Liver (tissue), 8 donors: ENCODE measurements at regions not wholly inside any gene's neighbourhood (a gene's known extent, or its start where the extent isn't known, plus 50 kb on each side); places are given as distances from the start of the nearest gene placed in this dataset.

ENCODE experiments used
- DNase-seq: peaks from one replicate; pipeline ENCODE4 v3.0.0-alpha.2; 2017; ENCODE audit warnings: low spot score
- H3K27ac ChIP-seq, 2 donors: one replicate each; pipeline ENCODE4 v1.7.0; 2013; ENCODE audit warnings: inconsistent platforms in 2 of 2, low read length in 2 of 2, control low read depth in 1 of 2, low read depth in 1 of 2, mild to moderate bottlenecking in 1 of 2
- H3K27me3 ChIP-seq, 4 donors: one replicate each; pipeline versions ENCODE4 v1.6.1 to v1.7.0; 2013; ENCODE audit warnings: low read length in 3 of 4, inconsistent platforms in 1 of 4, mild to moderate bottlenecking in 1 of 4, moderate library complexity in 1 of 4; ENCODE audit not compliant: control insufficient read depth in 4 of 4, insufficient read depth in 4 of 4
- H3K36me3 ChIP-seq, 4 donors: one replicate each; pipeline versions ENCODE4 v1.6.1 to v1.7.0; 2013; ENCODE audit warnings: low read length in 3 of 4, mild to moderate bottlenecking in 3 of 4, low read depth in 1 of 4, moderate library complexity in 1 of 4; ENCODE audit not compliant: control insufficient read depth in 4 of 4, insufficient read depth in 3 of 4
- H3K4me1 ChIP-seq, 4 donors: one replicate each; pipeline versions ENCODE4 v1.6.1 to v1.7.0; 2013; ENCODE audit warnings: low read length in 3 of 4, mild to moderate bottlenecking in 3 of 4, moderate library complexity in 1 of 4; ENCODE audit not compliant: control insufficient read depth in 4 of 4, insufficient read depth in 4 of 4
- H3K4me3 ChIP-seq, 3 donors: one replicate each; pipeline versions ENCODE4 v1.6.1 to v1.7.0; 2013; ENCODE audit warnings: low read length in 3 of 3, control low read depth in 1 of 3, low read depth in 1 of 3, mild to moderate bottlenecking in 1 of 3
- H3K9ac ChIP-seq, 2 donors: one replicate each; pipeline ENCODE4 v1.7.0; 2013; ENCODE audit warnings: low read length in 2 of 2, mild to moderate bottlenecking in 2 of 2, moderate library complexity in 2 of 2, control low read depth in 1 of 2, low read depth in 1 of 2
- H3K9me3 ChIP-seq, 4 donors: one replicate each; pipeline versions ENCODE4 v1.6.1 to v1.7.0; 2013; ENCODE audit warnings: low read length in 3 of 4; ENCODE audit not compliant: control insufficient read depth in 4 of 4
- ATF3 ChIP-seq: IDR thresholded peaks from 2 replicates; pipeline ENCODE4 v1.6.1; 2016; ENCODE audit warnings: antibody characterized with exemption
- CTCF ChIP-seq: fragments of 150-350 bp; IDR thresholded peaks from 2 replicates; pipeline ENCODE4 v1.5.1; 2017; ENCODE audit warnings: improper control_type of control experiment, low read depth, low read length; ENCODE audit not compliant: missing input control
- EGR1 ChIP-seq, 2 donors: IDR thresholded peaks; 2 replicates each; pipeline ENCODE4 v1.6.1; 2016 to 2018; ENCODE audit warnings: antibody characterized with exemption in 2 of 2, low read depth in 2 of 2
- FOXA1 ChIP-seq: IDR thresholded peaks from 2 replicates; pipeline ENCODE4 v1.6.1; 2016; ENCODE audit warnings: antibody characterized with exemption
- FOXA2 ChIP-seq: IDR thresholded peaks from 2 replicates; pipeline ENCODE4 v1.6.1; 2016; ENCODE audit warnings: antibody characterized with exemption
- HNF4A ChIP-seq, 2 donors: conservative IDR thresholded peaks; 2 replicates each; pipeline ENCODE4 v1.6.1; 2016; ENCODE audit warnings: antibody characterized with exemption in 2 of 2, mild to moderate bottlenecking in 2 of 2
- JUND ChIP-seq, 2 donors: IDR thresholded peaks; 2 replicates each; pipeline ENCODE4 v1.6.1; 2016; ENCODE audit warnings: antibody characterized with exemption in 2 of 2
- NR2F2 ChIP-seq: IDR thresholded peaks from 2 replicates; pipeline ENCODE4 v1.6.1; 2016; ENCODE audit warnings: antibody characterized with exemption
- RAD21 ChIP-seq, 2 donors: IDR thresholded peaks; 2 replicates each; pipeline ENCODE4 v1.6.1; 2016; ENCODE audit warnings: antibody characterized with exemption in 2 of 2, mild to moderate bottlenecking in 2 of 2
- RXRA ChIP-seq, 2 donors: IDR thresholded peaks; 2 replicates each; pipeline ENCODE4 v1.6.1; 2017 to 2018; ENCODE audit warnings: antibody characterized with exemption in 2 of 2, mild to moderate bottlenecking in 1 of 2
- SP1 ChIP-seq: IDR thresholded peaks from 2 replicates; pipeline ENCODE4 v1.6.1; 2018; ENCODE audit warnings: antibody characterized with exemption, mild to moderate bottlenecking
- TAF1 ChIP-seq: conservative IDR thresholded peaks from 2 replicates; pipeline ENCODE4 v1.6.1; 2016; ENCODE audit warnings: antibody characterized with exemption, mild to moderate bottlenecking
- YY1 ChIP-seq: IDR thresholded peaks from 2 replicates; pipeline ENCODE4 v1.6.1; 2016; ENCODE audit warnings: antibody characterized with exemption, mild to moderate bottlenecking
- WGBS: extraction: QIAGEN DNeasy Blood & Tissue Kit; methylation state at CpG from one replicate; pipeline ENCODE4 v1.1.7; 2013; 5-methylcytosine and 5-hydroxymethylcytosine counted together
- TF ChIP-seq, protein P1 (sequence below): IDR thresholded peaks from 2 replicates; pipeline ENCODE4 v1.6.1; 2016; ENCODE audit warnings: antibody characterized with exemption, mild to moderate bottlenecking
- TF ChIP-seq, protein P2 (sequence below): IDR thresholded peaks from 2 replicates; pipeline ENCODE4 v1.6.1; 2016; ENCODE audit warnings: antibody characterized with exemption
- TF ChIP-seq, protein P3 (sequence below): IDR thresholded peaks from 2 replicates; pipeline ENCODE4 v1.6.1; 2016; ENCODE audit warnings: antibody characterized with exemption
- donor health status: healthy.
- donor health status: healthy.
- donor health status: healthy.
- donor health status: healthy.
- donor health status: healthy.

GRCh38 chr13:40074338-40074737, 418.9 kb downstream of the COG6 start:
- Histone ChIP-seq H3K4me3 (no peak overlapping the region), H3K36me3 (no peaks in the 10 kb centered on the region), H3K27me3 (no peaks in the 10 kb centered on the region), H3K4me1 (peaks cover 3 to 12% (median 5%) of the 10 kb centered on the region in 4 donors), H3K27ac (no peak overlapping the region), H3K9me3 (no peaks in the 10 kb centered on the region), H3K9ac (no peak overlapping the region)
- DNase-seq: no peak
- TF ChIP-seq ATF3: no peak
- TF ChIP-seq, protein P1, sequence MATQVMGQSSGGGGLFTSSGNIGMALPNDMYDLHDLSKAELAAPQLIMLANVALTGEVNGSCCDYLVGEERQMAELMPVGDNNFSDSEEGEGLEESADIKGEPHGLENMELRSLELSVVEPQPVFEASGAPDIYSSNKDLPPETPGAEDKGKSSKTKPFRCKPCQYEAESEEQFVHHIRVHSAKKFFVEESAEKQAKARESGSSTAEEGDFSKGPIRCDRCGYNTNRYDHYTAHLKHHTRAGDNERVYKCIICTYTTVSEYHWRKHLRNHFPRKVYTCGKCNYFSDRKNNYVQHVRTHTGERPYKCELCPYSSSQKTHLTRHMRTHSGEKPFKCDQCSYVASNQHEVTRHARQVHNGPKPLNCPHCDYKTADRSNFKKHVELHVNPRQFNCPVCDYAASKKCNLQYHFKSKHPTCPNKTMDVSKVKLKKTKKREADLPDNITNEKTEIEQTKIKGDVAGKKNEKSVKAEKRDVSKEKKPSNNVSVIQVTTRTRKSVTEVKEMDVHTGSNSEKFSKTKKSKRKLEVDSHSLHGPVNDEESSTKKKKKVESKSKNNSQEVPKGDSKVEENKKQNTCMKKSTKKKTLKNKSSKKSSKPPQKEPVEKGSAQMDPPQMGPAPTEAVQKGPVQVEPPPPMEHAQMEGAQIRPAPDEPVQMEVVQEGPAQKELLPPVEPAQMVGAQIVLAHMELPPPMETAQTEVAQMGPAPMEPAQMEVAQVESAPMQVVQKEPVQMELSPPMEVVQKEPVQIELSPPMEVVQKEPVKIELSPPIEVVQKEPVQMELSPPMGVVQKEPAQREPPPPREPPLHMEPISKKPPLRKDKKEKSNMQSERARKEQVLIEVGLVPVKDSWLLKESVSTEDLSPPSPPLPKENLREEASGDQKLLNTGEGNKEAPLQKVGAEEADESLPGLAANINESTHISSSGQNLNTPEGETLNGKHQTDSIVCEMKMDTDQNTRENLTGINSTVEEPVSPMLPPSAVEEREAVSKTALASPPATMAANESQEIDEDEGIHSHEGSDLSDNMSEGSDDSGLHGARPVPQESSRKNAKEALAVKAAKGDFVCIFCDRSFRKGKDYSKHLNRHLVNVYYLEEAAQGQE: no peak
- no peak for TF ChIP-seq HNF4A (conservative IDR thresholded peaks at IDR 0.05)
- TF ChIP-seq, protein P2, sequence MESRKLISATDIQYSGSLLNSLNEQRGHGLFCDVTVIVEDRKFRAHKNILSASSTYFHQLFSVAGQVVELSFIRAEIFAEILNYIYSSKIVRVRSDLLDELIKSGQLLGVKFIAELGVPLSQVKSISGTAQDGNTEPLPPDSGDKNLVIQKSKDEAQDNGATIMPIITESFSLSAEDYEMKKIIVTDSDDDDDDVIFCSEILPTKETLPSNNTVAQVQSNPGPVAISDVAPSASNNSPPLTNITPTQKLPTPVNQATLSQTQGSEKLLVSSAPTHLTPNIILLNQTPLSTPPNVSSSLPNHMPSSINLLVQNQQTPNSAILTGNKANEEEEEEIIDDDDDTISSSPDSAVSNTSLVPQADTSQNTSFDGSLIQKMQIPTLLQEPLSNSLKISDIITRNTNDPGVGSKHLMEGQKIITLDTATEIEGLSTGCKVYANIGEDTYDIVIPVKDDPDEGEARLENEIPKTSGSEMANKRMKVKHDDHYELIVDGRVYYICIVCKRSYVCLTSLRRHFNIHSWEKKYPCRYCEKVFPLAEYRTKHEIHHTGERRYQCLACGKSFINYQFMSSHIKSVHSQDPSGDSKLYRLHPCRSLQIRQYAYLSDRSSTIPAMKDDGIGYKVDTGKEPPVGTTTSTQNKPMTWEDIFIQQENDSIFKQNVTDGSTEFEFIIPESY: no peak
- no peak for TF ChIP-seq RAD21 (IDR thresholded peaks at IDR 0.05)
- no peak for TF ChIP-seq SP1
- no peak for TF ChIP-seq JUND (IDR thresholded peaks at IDR 0.05)
- no peak for TF ChIP-seq YY1
- TF ChIP-seq FOXA1: no peak
- TF ChIP-seq RXRA (IDR thresholded peaks at IDR 0.05): no peak
- 90% methylated on average over 3 of the region's 3 CpGs for WGBS

GRCh38 chr13:40075281-40075680, 419.8 kb downstream of the COG6 start:
- Histone ChIP-seq H3K9me3 (no peaks in the 10 kb centered on the region), H3K9ac (no peak overlapping the region), H3K36me3 (no peaks in the 10 kb centered on the region), H3K27me3 (no peaks in the 10 kb centered on the region), H3K27ac (no peak overlapping the region), H3K4me1 (peaks cover 0 to 11% (median 4%) of the 10 kb centered on the region in 4 donors), H3K4me3 (no peak overlapping the region)
- no peak for DNase-seq
- WGBS: 87% methylated on average over 5 of the region's 5 CpGs
- TF ChIP-seq, protein P1: no peak
- no peak for TF ChIP-seq FOXA1
- TF ChIP-seq RAD21 (IDR thresholded peaks at IDR 0.05): no peak
- TF ChIP-seq SP1: no peak
- no peak for TF ChIP-seq FOXA2
- TF ChIP-seq ATF3: no peak
- no peak for TF ChIP-seq NR2F2
- TF ChIP-seq, protein P2: no peak
- TF ChIP-seq YY1: no peak
- TF ChIP-seq JUND (IDR thresholded peaks at IDR 0.05): no peak
- no peak for TF ChIP-seq EGR1 (IDR thresholded peaks at IDR 0.05; ENCODE audit: low read depth in 2 of 2)
- TF ChIP-seq CTCF: no peak
- TF ChIP-seq, protein P3, sequence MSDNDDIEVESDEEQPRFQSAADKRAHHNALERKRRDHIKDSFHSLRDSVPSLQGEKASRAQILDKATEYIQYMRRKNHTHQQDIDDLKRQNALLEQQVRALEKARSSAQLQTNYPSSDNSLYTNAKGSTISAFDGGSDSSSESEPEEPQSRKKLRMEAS: no peak
- TF ChIP-seq HNF4A (conservative IDR thresholded peaks at IDR 0.05): no peak
- TF ChIP-seq TAF1: no peak
